OCI-LY1 (cell line): ENCODE measurements at regions not wholly inside any gene's neighbourhood (a gene's known extent, or its start where the extent isn't known, plus 50 kb on each side); places are given as distances from the start of the nearest gene placed in this dataset.

Experiments
- EZH2 ChIP-seq: fragments of 200-600 bp; sonication (generic), shearing (Covaris generic); IDR thresholded peaks from 2 replicates; pipeline ENCODE4 v1.8.0; 2017; ENCODE audit warnings: borderline replicate concordance, mixed run types, mild to moderate bottlenecking, antibody characterized with exemption, low read length, moderate library complexity, mixed read lengths
- TF ChIP-seq, protein P1 (sequence below): fragments of 200-600 bp; sonication (generic), shearing (Covaris generic); IDR thresholded peaks from 2 replicates; pipeline ENCODE4 v1.5.1; 2017; ENCODE audit warnings: mild to moderate bottlenecking, antibody characterized with exemption, low read length, moderate library complexity, mixed read lengths

DNA sequence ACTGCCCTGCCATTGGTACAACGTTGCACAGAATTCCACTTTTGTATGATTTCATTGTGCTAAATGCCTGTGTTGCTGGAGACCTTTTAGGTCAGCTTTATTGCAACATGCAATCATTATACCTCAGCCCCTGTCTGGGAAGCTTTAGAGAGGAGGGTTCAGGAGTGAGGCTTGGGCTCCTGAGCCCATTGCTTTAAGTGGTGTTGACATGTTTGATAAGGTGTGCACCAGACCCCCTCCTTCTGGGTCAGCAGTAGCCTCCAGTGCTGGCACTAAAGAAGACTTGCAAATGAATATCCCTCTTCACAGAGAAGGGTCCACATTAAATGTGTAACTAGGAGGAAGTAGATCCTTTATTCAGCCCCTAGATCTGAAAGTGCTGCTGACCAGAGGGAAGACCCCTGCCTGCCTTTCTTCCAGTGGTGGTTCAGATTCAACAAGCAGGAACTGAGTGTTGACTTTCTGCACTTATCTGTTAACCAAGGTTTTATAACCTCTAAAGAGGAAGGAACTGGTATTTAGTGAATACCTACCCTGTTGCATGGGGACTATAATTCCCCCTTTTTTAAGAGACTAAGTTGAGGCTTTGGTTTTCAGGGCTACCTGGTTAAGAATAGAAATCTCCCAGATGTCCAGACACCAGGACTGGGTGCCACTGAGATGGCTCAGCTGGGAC is 369.4 kb upstream of the IGFBP3 start:
- TF ChIP-seq EZH2 = no peak
- TF ChIP-seq, protein P1, sequence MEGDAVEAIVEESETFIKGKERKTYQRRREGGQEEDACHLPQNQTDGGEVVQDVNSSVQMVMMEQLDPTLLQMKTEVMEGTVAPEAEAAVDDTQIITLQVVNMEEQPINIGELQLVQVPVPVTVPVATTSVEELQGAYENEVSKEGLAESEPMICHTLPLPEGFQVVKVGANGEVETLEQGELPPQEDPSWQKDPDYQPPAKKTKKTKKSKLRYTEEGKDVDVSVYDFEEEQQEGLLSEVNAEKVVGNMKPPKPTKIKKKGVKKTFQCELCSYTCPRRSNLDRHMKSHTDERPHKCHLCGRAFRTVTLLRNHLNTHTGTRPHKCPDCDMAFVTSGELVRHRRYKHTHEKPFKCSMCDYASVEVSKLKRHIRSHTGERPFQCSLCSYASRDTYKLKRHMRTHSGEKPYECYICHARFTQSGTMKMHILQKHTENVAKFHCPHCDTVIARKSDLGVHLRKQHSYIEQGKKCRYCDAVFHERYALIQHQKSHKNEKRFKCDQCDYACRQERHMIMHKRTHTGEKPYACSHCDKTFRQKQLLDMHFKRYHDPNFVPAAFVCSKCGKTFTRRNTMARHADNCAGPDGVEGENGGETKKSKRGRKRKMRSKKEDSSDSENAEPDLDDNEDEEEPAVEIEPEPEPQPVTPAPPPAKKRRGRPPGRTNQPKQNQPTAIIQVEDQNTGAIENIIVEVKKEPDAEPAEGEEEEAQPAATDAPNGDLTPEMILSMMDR = no peak
